CD4-positive, alpha-beta T cell (primary cell): ENCODE measurements at regions not wholly inside any gene's neighbourhood (a gene's known extent, or its start where the extent isn't known, plus 50 kb on each side); places are given as distances from the start of the nearest gene placed in this dataset.

ENCODE experiments used
- ATAC-seq: fragments of 200-7000 bp; cut with Tn5 transposase; one replicate; pipeline ENCODE4 v1.10.0; 2022; ENCODE audit warnings: mild to moderate bottlenecking; ENCODE audit not compliant: poor library complexity
- CTCF ChIA-PET: fragments of 350-600 bp; sonication (Branson Sonifier 250); formaldehyde crosslinking; loops from one replicate; lab custom pipeline; 2021; ENCODE audit warnings: antibody characterized with exemption, inconsistent platforms; lab: Charles Lee
- POLR2A ChIA-PET: fragments of 350-600 bp; sonication (Branson Sonifier 250); formaldehyde crosslinking; loops from one replicate; lab custom pipeline; 2021; ENCODE audit warnings: antibody characterized with exemption, inconsistent platforms; lab: Charles Lee
- DNase-seq, 14 experiments: peaks; one replicate each; pipeline ENCODE4 v3.0.0-alpha.2; 2013 to 2020; ENCODE audit warnings: mixed read lengths in 2 of 14
- H3K27ac ChIP-seq, 2 donors: one replicate each; pipeline versions ENCODE4 v1.5.1 to v1.7.0; 2013; ENCODE audit warnings: low read length in 2 of 2, low read depth in 1 of 2, mild to moderate bottlenecking in 1 of 2
- H3K27me3 ChIP-seq, 2 experiments: 1 replicate in 1 of 2; 2 replicates in 1 of 2; pipeline versions ENCODE4 v1.6.1 to v1.7.0; 2013; ENCODE audit warnings: low read length in 2 of 2, control low read depth in 1 of 2, mild to moderate bottlenecking in 1 of 2, moderate library complexity in 1 of 2; ENCODE audit not compliant: insufficient read depth in 2 of 2, control insufficient read depth in 1 of 2
- H3K36me3 ChIP-seq: one replicate; pipeline ENCODE4 v1.6.1; 2013; ENCODE audit warnings: low read length, control low read depth; ENCODE audit not compliant: insufficient read depth
- H3K4me1 ChIP-seq: one replicate; pipeline ENCODE4 v1.6.1; 2013; ENCODE audit warnings: low read length, control low read depth; ENCODE audit not compliant: insufficient read depth
- H3K4me3 ChIP-seq: one replicate; pipeline ENCODE4 v1.5.1; 2013; ENCODE audit warnings: mild to moderate bottlenecking, low read length, moderate library complexity
- H3K9me3 ChIP-seq, 2 experiments: 1 replicate in 1 of 2; 2 replicates in 1 of 2; pipeline versions ENCODE4 v1.6.1 to v1.7.0; 2013; ENCODE audit warnings: low read length in 2 of 2, mild to moderate bottlenecking in 2 of 2, control low read depth in 1 of 2, moderate library complexity in 1 of 2; ENCODE audit not compliant: control insufficient read depth in 1 of 2, insufficient read depth in 1 of 2
- H3K27ac Mint-ChIP-seq: one replicate; pipeline ENCODE4 v1.8.0; 2020; ENCODE audit warnings: mixed read lengths
- H3K27me3 Mint-ChIP-seq: one replicate; pipeline ENCODE4 v1.8.0; 2021; ENCODE audit warnings: mixed read lengths
- H3K36me3 Mint-ChIP-seq: one replicate; pipeline ENCODE4 v1.8.0; 2021; ENCODE audit warnings: low read depth, mixed read lengths
- H3K4me1 Mint-ChIP-seq: one replicate; pipeline ENCODE4 v1.8.0; 2021; ENCODE audit warnings: low read depth, mixed read lengths
- H3K4me3 Mint-ChIP-seq: one replicate; pipeline ENCODE4 v1.8.0; 2020; ENCODE audit warnings: mild to moderate bottlenecking, mixed read lengths
- H3K9me3 Mint-ChIP-seq: one replicate; pipeline ENCODE4 v1.8.0; 2020; ENCODE audit warnings: mixed read lengths
- intact Hi-C, 2 experiments: fragments of 100-400 bp; cut with DNase I in 1 of 2; cut with micrococcal nuclease in 1 of 2; formaldehyde crosslinking; loops; one replicate each; pipeline versions ENCODE4 v1.15.1 to v1.9.0; 2023 to 2025; cut with DNase I, micrococcal nuclease
- TF ChIP-seq, protein P1 (sequence below): fragments of 200-600 bp; IDR thresholded peaks from one replicate; pipeline ENCODE4 v1.8.0; 2022; ENCODE audit warnings: antibody characterized with exemption, mild to moderate bottlenecking

- TF ChIP-seq, protein P1, sequence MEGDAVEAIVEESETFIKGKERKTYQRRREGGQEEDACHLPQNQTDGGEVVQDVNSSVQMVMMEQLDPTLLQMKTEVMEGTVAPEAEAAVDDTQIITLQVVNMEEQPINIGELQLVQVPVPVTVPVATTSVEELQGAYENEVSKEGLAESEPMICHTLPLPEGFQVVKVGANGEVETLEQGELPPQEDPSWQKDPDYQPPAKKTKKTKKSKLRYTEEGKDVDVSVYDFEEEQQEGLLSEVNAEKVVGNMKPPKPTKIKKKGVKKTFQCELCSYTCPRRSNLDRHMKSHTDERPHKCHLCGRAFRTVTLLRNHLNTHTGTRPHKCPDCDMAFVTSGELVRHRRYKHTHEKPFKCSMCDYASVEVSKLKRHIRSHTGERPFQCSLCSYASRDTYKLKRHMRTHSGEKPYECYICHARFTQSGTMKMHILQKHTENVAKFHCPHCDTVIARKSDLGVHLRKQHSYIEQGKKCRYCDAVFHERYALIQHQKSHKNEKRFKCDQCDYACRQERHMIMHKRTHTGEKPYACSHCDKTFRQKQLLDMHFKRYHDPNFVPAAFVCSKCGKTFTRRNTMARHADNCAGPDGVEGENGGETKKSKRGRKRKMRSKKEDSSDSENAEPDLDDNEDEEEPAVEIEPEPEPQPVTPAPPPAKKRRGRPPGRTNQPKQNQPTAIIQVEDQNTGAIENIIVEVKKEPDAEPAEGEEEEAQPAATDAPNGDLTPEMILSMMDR: no peak
- Histone ChIP-seq H3K4me3 (no peak overlapping the region), H3K27ac (no peak overlapping the region), H3K4me1 (no peaks in the 10 kb centered on the region), H3K9me3 (peaks cover 0 to 29% of the 10 kb centered on the region in 2 experiments), H3K36me3 (no peaks in the 10 kb centered on the region), H3K27me3 (no peaks in the 10 kb centered on the region)
- no peaks in the 10 kb centered on the region for H3K36me3 Mint-ChIP-seq
- ChIA-PET POLR2A (no interaction called here), CTCF (no interaction called here)
- peaks cover 5% of the 10 kb centered on the region for H3K9me3 Mint-ChIP-seq
- intact Hi-C loops: no loop called here
- H3K4me1 Mint-ChIP-seq: peaks cover 3% of the 10 kb centered on the region
- DNase-seq (no peak), ATAC-seq (no peak)
- H3K27ac Mint-ChIP-seq: no peak overlapping the region
- no peaks in the 10 kb centered on the region for H3K27me3 Mint-ChIP-seq
- no peak overlapping the region for H3K4me3 Mint-ChIP-seq
These were observed 377.7 kb upstream of the SALL3 start for GRCh38 chr18:78601923-78602322.

DNA sequence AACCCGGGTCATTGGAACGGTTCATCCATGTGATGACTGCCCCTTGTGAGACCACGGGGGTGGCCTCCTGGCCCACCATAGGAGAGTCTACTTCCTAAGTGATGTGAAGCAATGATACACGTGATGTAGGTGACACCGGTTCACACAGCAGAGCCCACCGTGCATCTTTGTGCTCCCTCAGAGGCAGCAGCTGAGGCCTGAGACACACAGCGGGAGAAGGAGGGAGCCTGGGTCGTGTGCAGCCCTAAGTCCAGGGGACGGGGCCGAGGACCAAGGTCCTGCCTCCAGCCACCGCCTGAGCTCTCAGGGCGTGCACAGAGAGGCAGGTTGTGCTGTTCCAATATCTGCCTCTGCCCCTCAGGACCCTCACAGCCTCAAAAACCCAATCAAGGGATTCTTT lies 377.2 kb upstream of the SALL3 start:
- H3K4me3 ChIP-seq: no peak overlapping the region
- Mint-ChIP-seq H3K4me1 (peaks cover 3% of the 10 kb centered on the region), H3K27ac (no peak overlapping the region), H3K27me3 (no peaks in the 10 kb centered on the region), H3K36me3 (no peaks in the 10 kb centered on the region), H3K9me3 (peaks cover 5% of the 10 kb centered on the region), H3K4me3 (no peak overlapping the region)
- ChIA-PET CTCF (no interaction called here), POLR2A (no interaction called here)
- TF ChIP-seq, protein P1: no peak
- H3K4me1 ChIP-seq: no peaks in the 10 kb centered on the region
- H3K27ac ChIP-seq: no peak overlapping the region
- ATAC-seq (no peak), DNase-seq (no peak)
- no peaks in the 10 kb centered on the region for H3K36me3 ChIP-seq
- H3K9me3 ChIP-seq: peaks cover 0 to 29% of the 10 kb centered on the region in 2 experiments
- H3K27me3 ChIP-seq: no peaks in the 10 kb centered on the region
- intact Hi-C loops: no loop called here

DNA sequence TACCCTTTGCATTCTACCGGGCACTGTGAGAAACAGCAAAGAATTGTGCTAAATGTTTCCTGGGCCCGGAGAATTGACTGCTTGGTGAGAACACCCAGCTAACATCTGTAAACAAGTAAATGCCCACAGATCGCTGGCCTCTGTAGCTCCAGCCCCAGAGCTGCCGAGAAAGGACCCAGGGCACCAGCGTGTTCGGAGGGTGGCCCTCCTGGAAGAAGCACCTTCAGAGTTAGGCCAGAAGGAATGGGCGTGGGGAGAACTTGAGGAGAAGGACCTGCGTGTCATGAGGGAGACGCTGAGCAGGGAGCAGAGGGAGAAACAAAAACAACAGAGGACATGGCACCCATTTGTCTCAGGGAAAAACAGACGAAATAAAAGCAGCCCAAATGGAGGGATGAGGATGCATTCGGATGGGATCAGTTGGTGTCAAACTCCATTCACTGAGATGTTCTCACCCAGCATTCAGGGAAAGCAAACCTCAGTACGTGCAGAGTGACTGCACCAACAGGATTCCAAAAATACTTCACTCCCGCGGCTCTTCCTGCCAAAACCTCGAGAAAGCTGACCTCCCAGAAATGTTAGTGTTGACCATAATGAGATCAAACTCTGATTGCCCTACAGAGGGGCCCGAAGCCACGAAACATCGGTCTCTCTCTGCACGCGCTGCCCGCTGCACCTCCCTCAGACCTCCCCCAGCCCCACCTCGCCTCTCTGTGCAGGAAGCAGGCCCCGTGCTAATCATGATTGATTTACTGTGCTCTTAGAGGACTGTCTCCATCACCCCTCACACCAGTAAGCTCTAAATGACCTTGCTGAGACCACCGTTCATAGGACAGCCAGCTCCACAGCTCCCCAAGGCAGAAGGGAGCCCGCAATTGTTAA lies 376.3 kb upstream of the SALL3 start:
- Histone ChIP-seq H3K27me3 (no peaks in the 10 kb centered on the region), H3K9me3 (peaks cover 0 to 35% of the 10 kb centered on the region in 2 experiments), H3K4me3 (no peak overlapping the region), H3K27ac (no peak overlapping the region), H3K4me1 (no peaks in the 10 kb centered on the region), H3K36me3 (no peaks in the 10 kb centered on the region)
- intact Hi-C loops: no loop called here
- H3K36me3 Mint-ChIP-seq: no peaks in the 10 kb centered on the region
- no peaks in the 10 kb centered on the region for H3K27me3 Mint-ChIP-seq
- TF ChIP-seq, protein P1: no peak
- no peak for DNase-seq
- no peak for ATAC-seq
- no peak overlapping the region for H3K4me3 Mint-ChIP-seq
- H3K9me3 Mint-ChIP-seq: peaks cover 2% of the 10 kb centered on the region
- no peak overlapping the region for H3K27ac Mint-ChIP-seq
- peaks cover 3% of the 10 kb centered on the region for H3K4me1 Mint-ChIP-seq
- CTCF ChIA-PET: no interaction called here
- POLR2A ChIA-PET: no interaction called here
